GM12874 (cell line): ENCODE measurements at regions not wholly inside any gene's neighbourhood (a gene's known extent, or its start where the extent isn't known, plus 50 kb on each side); places are given as distances from the start of the nearest gene placed in this dataset.

Experiments used
- CTCF ChIP-seq: IDR thresholded peaks from 2 replicates; pipeline ENCODE4 v1.5.1; 2011; ENCODE audit warnings: low read depth, mild to moderate bottlenecking, control low read depth, low read length, moderate library complexity; ENCODE audit not compliant: insufficient read depth

DNA sequence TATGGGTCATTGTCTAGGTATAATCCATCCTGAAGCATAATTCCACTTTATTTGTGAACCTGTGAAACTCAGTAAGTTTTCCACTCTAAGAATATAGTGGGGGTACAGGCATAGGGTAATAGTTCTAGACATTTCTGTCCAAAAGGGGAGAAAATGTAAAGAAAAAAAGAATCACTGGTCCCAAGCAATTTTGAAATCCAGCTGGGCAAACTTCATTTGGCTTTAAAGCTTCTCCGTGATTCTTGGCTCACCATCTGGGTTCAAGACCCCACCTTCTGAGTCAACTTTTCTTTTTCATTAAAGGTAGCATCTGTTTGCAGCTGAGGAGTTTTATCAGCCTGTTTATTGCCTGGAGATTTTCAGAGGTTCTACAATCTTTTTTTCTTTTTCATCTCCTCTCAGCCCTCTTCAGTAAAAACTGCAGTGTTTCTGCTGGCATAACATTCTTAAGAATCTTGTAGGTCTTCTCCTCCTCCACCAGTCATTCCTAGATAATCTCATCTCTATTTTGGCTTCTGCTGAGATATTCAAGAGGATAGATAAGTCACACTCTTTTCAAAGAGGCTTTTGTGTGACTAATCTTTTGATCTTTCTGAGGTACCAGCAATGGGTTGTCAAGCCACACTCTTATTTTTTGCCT lies 126.1 kb upstream of the PITX1 start:
- no peak for TF ChIP-seq CTCF

DNA sequence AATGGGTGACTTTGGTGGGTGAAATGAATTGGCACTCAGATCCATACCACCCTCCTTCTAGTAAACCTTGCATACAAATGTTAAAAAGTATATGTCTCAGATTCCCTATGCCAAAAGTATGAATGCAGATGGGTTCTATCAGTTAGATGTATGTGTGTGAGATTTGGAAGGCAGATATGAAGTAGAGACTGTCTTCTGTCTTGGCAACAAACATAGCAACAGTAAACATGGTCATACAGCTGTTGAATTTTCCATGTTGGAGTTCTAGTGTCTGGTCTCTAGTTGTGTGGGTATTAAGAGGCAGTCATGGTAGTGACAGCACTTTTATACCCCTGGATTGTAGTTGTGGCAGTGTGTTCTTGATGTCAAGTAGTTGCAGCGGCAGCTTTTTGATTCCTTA lies 125.6 kb upstream of the PITX1 start:
- TF ChIP-seq CTCF, result no peak

GRCh38 chr5:135158982-135159381 lies 125.0 kb upstream of the PITX1 start:
- no peak for TF ChIP-seq CTCF

DNA sequence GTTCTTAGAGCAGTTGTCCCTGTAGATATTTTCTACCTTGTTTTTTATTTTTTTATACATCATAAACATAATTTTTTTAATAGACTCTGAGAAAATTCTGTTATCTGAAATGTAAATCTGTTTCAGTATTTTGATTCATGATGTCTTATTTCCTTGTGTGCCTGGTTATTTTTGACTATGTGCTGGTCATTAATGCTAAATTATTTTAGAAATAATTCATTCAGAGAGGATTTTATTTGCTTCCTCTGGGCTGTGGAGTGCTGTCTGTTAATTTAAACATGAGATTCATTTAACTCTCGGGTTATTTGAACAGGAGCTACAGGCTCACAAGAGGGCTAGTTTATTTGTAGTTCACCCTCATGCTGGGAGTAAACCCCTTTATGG lies 124.3 kb upstream of the PITX1 start:
- no peak for TF ChIP-seq CTCF

- TF ChIP-seq CTCF, result no peak
These were observed 123.6 kb upstream of the PITX1 start for GRCh38 chr5:135157421-135158313.

- no peak for TF ChIP-seq CTCF
These were observed 122.8 kb upstream of the PITX1 start for GRCh38 chr5:135156715-135157404.

- TF ChIP-seq CTCF, result no peak
These were observed 122.3 kb upstream of the PITX1 start for GRCh38 chr5:135156337-135156714.
